IMR-90 (cell line): ENCODE measurements at regions not wholly inside any gene's neighbourhood (a gene's known extent, or its start where the extent isn't known, plus 50 kb on each side); places are given as distances from the start of the nearest gene placed in this dataset.

Source experiments
- ATAC-seq: fragments of 200-7000 bp; cut with Tn5 transposase; 2 replicates; pipeline ENCODE4 v1.9.1; 2020; ENCODE audit warnings: low read depth, mild to moderate bottlenecking, moderate library complexity
- BruUV-seq: library from RNA; stranded (reverse); fragments of 400-500 nt; replicated peaks from 2 replicates; lab custom pipeline; 2021; lab: Mats Ljungman, UMichigan
- CTCF ChIA-PET: fragments of 300-600 bp; formaldehyde crosslinking; extraction: SDS; loops from one replicate; lab custom pipeline; 2021; ENCODE audit warnings: antibody characterized with exemption; lab: Yijun Ruan, JAX
- POLR2A ChIA-PET: fragments of 300-600 bp; sonication (Branson Sonifier 250); formaldehyde crosslinking; loops from one replicate; lab custom pipeline; 2022; ENCODE audit warnings: antibody characterized with exemption; ENCODE audit not compliant: unreplicated experiment; lab: Charles Lee
- DNase-seq: peaks from one replicate; pipeline ENCODE4 v3.0.0; 2013
- H2AFZ ChIP-seq: replicated peaks from 2 replicates; pipeline ENCODE3; 2013; ENCODE audit warnings: low read length, mild to moderate bottlenecking; ENCODE audit not compliant: poor library complexity
- H2AK5ac ChIP-seq: 2 replicates; pipeline ENCODE4 v1.6.1; 2013; ENCODE audit warnings: low read depth, low read length, inconsistent platforms
- H2AK9ac ChIP-seq: replicated peaks from 2 replicates; pipeline ENCODE3; 2013; ENCODE audit warnings: mild to moderate bottlenecking, low read depth, low read length, moderate library complexity; ENCODE audit not compliant: poor library complexity
- H2BK120ac ChIP-seq: 2 replicates; pipeline ENCODE4 v1.6.1; 2013; ENCODE audit warnings: low read depth, low read length, inconsistent platforms
- H2BK15ac ChIP-seq: 3 replicates; pipeline ENCODE4 v1.6.1; 2013; ENCODE audit warnings: low read depth, low read length, inconsistent platforms
- H2BK20ac ChIP-seq: 2 replicates; pipeline ENCODE4 v1.6.1; 2013; ENCODE audit warnings: low read depth, mild to moderate bottlenecking, inconsistent platforms, low read length, moderate library complexity
- H2BK5ac ChIP-seq: 2 replicates; pipeline ENCODE4 v1.6.1; 2013; ENCODE audit warnings: mild to moderate bottlenecking, low read depth, low read length, inconsistent platforms; ENCODE audit not compliant: poor library complexity, severe bottlenecking
- H3K14ac ChIP-seq: replicated peaks from 2 replicates; pipeline ENCODE4 v1.6.1; 2013; ENCODE audit warnings: low read depth, low read length, inconsistent platforms
- H3K18ac ChIP-seq: 2 replicates; pipeline ENCODE4 v1.6.1; 2013; ENCODE audit warnings: low read depth, low read length, control low read depth
- H3K23ac ChIP-seq: 2 replicates; pipeline ENCODE4 v1.6.1; 2013; ENCODE audit warnings: low read depth, low read length, inconsistent platforms
- H3K27ac ChIP-seq: 2 replicates; pipeline ENCODE4 v1.5.1; 2013; ENCODE audit warnings: mild to moderate bottlenecking, control low read depth, low read length; ENCODE audit not compliant: insufficient read depth
- H3K27me3 ChIP-seq: 2 replicates; pipeline ENCODE4 v1.6.1; 2013; ENCODE audit warnings: low read length; ENCODE audit not compliant: control insufficient read depth, insufficient read depth
- H3K36me3 ChIP-seq: 2 replicates; pipeline ENCODE4 v1.6.1; 2013; ENCODE audit warnings: low read length, mixed read lengths; ENCODE audit not compliant: control insufficient read depth, insufficient read depth
- H3K4ac ChIP-seq: 2 replicates; pipeline ENCODE4 v1.6.1; 2013; ENCODE audit warnings: low read depth, low read length, inconsistent platforms
- H3K4me1 ChIP-seq: 2 replicates; pipeline ENCODE4 v1.6.1; 2013; ENCODE audit warnings: low read length, mixed read lengths; ENCODE audit not compliant: control insufficient read depth, insufficient read depth
- H3K4me2 ChIP-seq: 2 replicates; pipeline ENCODE4 v1.6.1; 2013; ENCODE audit warnings: low read depth, mild to moderate bottlenecking, control low read depth, low read length, moderate library complexity
- H3K4me3 ChIP-seq: 2 replicates; pipeline ENCODE4 v1.5.1; 2013; ENCODE audit warnings: low read depth, mild to moderate bottlenecking, control low read depth, low read length, moderate library complexity; ENCODE audit not compliant: insufficient read depth
- H3K56ac ChIP-seq: 2 replicates; pipeline ENCODE4 v1.6.1; 2013; ENCODE audit warnings: low read length, inconsistent platforms; ENCODE audit not compliant: insufficient read depth; ENCODE audit errors: extremely low read depth
- H3K79me1 ChIP-seq, 2 experiments: 2 replicates each; pipeline ENCODE4 v1.6.1; 2013; ENCODE audit warnings: low read length in 2 of 2, inconsistent platforms in 1 of 2, low read depth in 1 of 2
- H3K9ac ChIP-seq: 2 replicates; pipeline ENCODE4 v1.6.1; 2013; ENCODE audit warnings: low read depth, low read length, control low read depth
- H3K9me1 ChIP-seq: 2 replicates; pipeline ENCODE4 v1.6.1; 2013; ENCODE audit warnings: low read length, inconsistent platforms; ENCODE audit not compliant: insufficient read depth
- H3K9me3 ChIP-seq: 2 replicates; pipeline ENCODE4 v1.6.1; 2013; ENCODE audit warnings: low read length; ENCODE audit not compliant: control insufficient read depth, insufficient read depth
- H4K20me1 ChIP-seq: 2 replicates; pipeline ENCODE4 v1.6.1; 2013; ENCODE audit warnings: low read length, inconsistent platforms; ENCODE audit not compliant: insufficient read depth
- H4K5ac ChIP-seq: 2 replicates; pipeline ENCODE4 v1.6.1; 2013; ENCODE audit warnings: mild to moderate bottlenecking, low read depth, low read length, control low read depth
- H4K8ac ChIP-seq, 2 experiments: 2 replicates each; pipeline ENCODE4 v1.6.1; 2013; ENCODE audit warnings: low read depth in 2 of 2, low read length in 2 of 2, control low read depth in 1 of 2, inconsistent platforms in 1 of 2
- H4K91ac ChIP-seq: 2 replicates; pipeline ENCODE4 v1.6.1; 2013; ENCODE audit warnings: low read depth, low read length, inconsistent platforms; ENCODE audit not compliant: insufficient read depth
- BHLHE40 ChIP-seq: fragments of 150-350 bp; IDR thresholded peaks from 2 replicates; pipeline ENCODE4 v1.6.1; 2016; ENCODE audit warnings: mild to moderate bottlenecking, low read depth, low read length
- CEBPB ChIP-seq: IDR thresholded peaks from 2 replicates; pipeline ENCODE4 v1.6.1; 2012; ENCODE audit warnings: low read depth, low read length, improper control_type of control experiment
- CHD1 ChIP-seq: IDR thresholded peaks from 2 replicates; pipeline ENCODE4 v1.6.1; 2012; ENCODE audit warnings: low read depth, low read length, improper control_type of control experiment
- ELK1 ChIP-seq: fragments of 150-350 bp; IDR thresholded peaks from 2 replicates; pipeline ENCODE4 v1.6.1; 2016; ENCODE audit warnings: low read depth, mild to moderate bottlenecking, low read length, moderate library complexity, borderline replicate concordance
- FOS ChIP-seq: fragments of 150-350 bp; IDR thresholded peaks from 2 replicates; pipeline ENCODE4 v1.6.1; 2016; ENCODE audit warnings: low read depth, low read length
- MAFK ChIP-seq: IDR thresholded peaks from 2 replicates; pipeline ENCODE4 v1.6.1; 2012; ENCODE audit warnings: low read depth, low read length, improper control_type of control experiment
- MAZ ChIP-seq: IDR thresholded peaks from 2 replicates; pipeline ENCODE4 v1.6.1; 2012; ENCODE audit warnings: low read depth, mild to moderate bottlenecking, low read length, improper control_type of control experiment, moderate library complexity, borderline replicate concordance
- MXI1 ChIP-seq: IDR thresholded peaks from 2 replicates; pipeline ENCODE4 v1.6.1; 2012; ENCODE audit warnings: low read depth, mild to moderate bottlenecking, low read length, moderate library complexity, borderline replicate concordance
- NFE2L2 ChIP-seq: fragments of 150-350 bp; IDR thresholded peaks from 2 replicates; pipeline ENCODE4 v1.6.1; 2016; ENCODE audit warnings: low read depth, mild to moderate bottlenecking, low read length
- POLR2A ChIP-seq: IDR thresholded peaks from 2 replicates; pipeline ENCODE4 v1.6.1; 2012; ENCODE audit warnings: mild to moderate bottlenecking, low read depth, low read length
- RAD21 ChIP-seq: IDR thresholded peaks from 2 replicates; pipeline ENCODE4 v1.6.1; 2012; ENCODE audit warnings: low read length, improper control_type of control experiment
- RCOR1 ChIP-seq: IDR thresholded peaks from 2 replicates; pipeline ENCODE4 v1.6.1; 2012; ENCODE audit warnings: mild to moderate bottlenecking, low read length, improper control_type of control experiment; ENCODE audit not compliant: insufficient replicate concordance
- RFX5 ChIP-seq: IDR thresholded peaks from 2 replicates; pipeline ENCODE4 v1.8.0; 2012; ENCODE audit warnings: low read depth, mild to moderate bottlenecking, low read length, moderate library complexity
- SMC3 ChIP-seq: fragments of 150-350 bp; IDR thresholded peaks from 2 replicates; pipeline ENCODE4 v1.6.1; 2016; ENCODE audit warnings: low read depth, mild to moderate bottlenecking, antibody characterized with exemption, low read length, moderate library complexity
- USF2 ChIP-seq: fragments of 150-350 bp; IDR thresholded peaks from 2 replicates; pipeline ENCODE4 v1.6.1; 2017; ENCODE audit warnings: mild to moderate bottlenecking, antibody characterized with exemption, low read length, low read depth
- WGBS, 2 experiments: methylation state at CpG; one replicate each; pipeline versions ENCODE4 v1.1.5 to v1.1.7; 2013; ENCODE audit warnings: missing lambda C conversion rate in 2 of 2; ENCODE audit not compliant: insufficient read length in 1 of 2; ENCODE audit errors: extremely low coverage in 2 of 2; 5-methylcytosine and 5-hydroxymethylcytosine counted together
- dilution Hi-C: fragments of 300-500 bp; cut with HindIII; formaldehyde crosslinking; loops from one replicate; pipeline ENCODE4 v1.14.3; 2018; ENCODE audit warnings: low sequenced_read_pairs; ENCODE audit not compliant: unreplicated experiment
- in situ Hi-C: fragments of 300-500 bp; cut with MboI; formaldehyde crosslinking; loops from 3 replicates; pipeline ENCODE4 v1.14.3; 2019; ENCODE audit warnings: low sequenced_read_pairs, inconsistent platforms, mixed read lengths
- intact Hi-C: fragments of 100-400 bp; cut with micrococcal nuclease; formaldehyde crosslinking; loops from 2 replicates; pipeline ENCODE4 v1.10.0; 2022
- TF ChIP-seq, protein P1 (sequence below): conservative IDR thresholded peaks from 2 replicates; pipeline ENCODE4 v1.5.1; 2012; ENCODE audit warnings: mild to moderate bottlenecking, low read depth, low read length, improper control_type of control experiment

DNA sequence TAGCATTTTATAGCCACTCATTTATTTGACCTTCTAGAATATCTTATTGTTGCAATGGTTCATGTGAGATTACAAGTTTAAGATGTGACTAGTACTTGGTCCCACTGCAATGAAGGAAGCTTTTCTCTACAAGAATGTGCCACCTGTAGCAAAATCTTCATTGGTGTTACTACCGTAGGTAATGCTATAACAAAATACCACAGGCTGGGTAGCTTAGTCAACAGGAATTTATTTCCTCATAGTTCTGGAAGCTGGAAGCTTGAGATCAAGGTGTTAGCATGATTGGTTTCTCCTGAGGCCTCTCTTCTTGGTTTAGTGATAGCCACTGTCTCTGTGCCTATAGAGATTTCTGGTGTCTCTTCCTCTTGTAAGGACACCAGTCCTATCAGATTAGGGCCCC, 441.0 kb downstream of the GPM6A start:
- POLR2A ChIA-PET = no interaction called here
- H3K4me3 ChIP-seq = no peak overlapping the region
- CTCF ChIA-PET = no interaction called here
- H3K9ac ChIP-seq = no peak overlapping the region
- H4K5ac ChIP-seq = no peak overlapping the region
- no peaks in the 10 kb centered on the region for H3K4me1 ChIP-seq
- H3K9me1 ChIP-seq = no peaks in the 10 kb centered on the region
- H3K4ac ChIP-seq = no peak overlapping the region
- DNase-seq = no peak
- H4K20me1 ChIP-seq = no peaks in the 10 kb centered on the region
- H3K79me1 ChIP-seq = no peaks in the 10 kb centered on the region
- no peak overlapping the region for H3K27ac ChIP-seq
- H3K23ac ChIP-seq = no peak overlapping the region
- no peak overlapping the region for H2BK120ac ChIP-seq
- no peaks in the 10 kb centered on the region for H3K36me3 ChIP-seq
- intact Hi-C loops (no loop called here), dilution Hi-C loops (no loop called here), in situ Hi-C loops (no loop called here)
- H3K14ac ChIP-seq = no peak overlapping the region
- H3K56ac ChIP-seq = no peak overlapping the region
- no peak overlapping the region for H2AFZ ChIP-seq
- no peak overlapping the region for H4K8ac ChIP-seq
- H4K91ac ChIP-seq = no peak overlapping the region
- WGBS, 2 experiments = no CpG with 5 or more reads among the region's 1 CpG
- no peak for ATAC-seq
- no peaks in the 10 kb centered on the region for H3K27me3 ChIP-seq
- no peak overlapping the region for H2BK15ac ChIP-seq
- H2AK5ac ChIP-seq = no peak overlapping the region
- TF ChIP-seq FOS (no peak), MAFK (no peak), RFX5 (no peak), MAZ (no peak), ELK1 (no peak), RCOR1 (no peak), CEBPB (no peak), POLR2A (no peak), USF2 (no peak), MXI1 (no peak), NFE2L2 (no peak), CHD1 (no peak), BHLHE40 (no peak), RAD21 (no peak), SMC3 (no peak)
- TF ChIP-seq, protein P1, sequence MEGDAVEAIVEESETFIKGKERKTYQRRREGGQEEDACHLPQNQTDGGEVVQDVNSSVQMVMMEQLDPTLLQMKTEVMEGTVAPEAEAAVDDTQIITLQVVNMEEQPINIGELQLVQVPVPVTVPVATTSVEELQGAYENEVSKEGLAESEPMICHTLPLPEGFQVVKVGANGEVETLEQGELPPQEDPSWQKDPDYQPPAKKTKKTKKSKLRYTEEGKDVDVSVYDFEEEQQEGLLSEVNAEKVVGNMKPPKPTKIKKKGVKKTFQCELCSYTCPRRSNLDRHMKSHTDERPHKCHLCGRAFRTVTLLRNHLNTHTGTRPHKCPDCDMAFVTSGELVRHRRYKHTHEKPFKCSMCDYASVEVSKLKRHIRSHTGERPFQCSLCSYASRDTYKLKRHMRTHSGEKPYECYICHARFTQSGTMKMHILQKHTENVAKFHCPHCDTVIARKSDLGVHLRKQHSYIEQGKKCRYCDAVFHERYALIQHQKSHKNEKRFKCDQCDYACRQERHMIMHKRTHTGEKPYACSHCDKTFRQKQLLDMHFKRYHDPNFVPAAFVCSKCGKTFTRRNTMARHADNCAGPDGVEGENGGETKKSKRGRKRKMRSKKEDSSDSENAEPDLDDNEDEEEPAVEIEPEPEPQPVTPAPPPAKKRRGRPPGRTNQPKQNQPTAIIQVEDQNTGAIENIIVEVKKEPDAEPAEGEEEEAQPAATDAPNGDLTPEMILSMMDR = no peak
- no peak overlapping the region for H2AK9ac ChIP-seq
- BruUV-seq = no TSS peak
- no peak overlapping the region for H2BK20ac ChIP-seq
- H3K9me3 ChIP-seq = no peaks in the 10 kb centered on the region
- no peak overlapping the region for H2BK5ac ChIP-seq
- no peak overlapping the region for H3K18ac ChIP-seq
- no peak overlapping the region for H3K4me2 ChIP-seq
